IMR-90 (cell line): ENCODE measurements at regions not wholly inside any gene's neighbourhood (a gene's known extent, or its start where the extent isn't known, plus 50 kb on each side); places are given as distances from the start of the nearest gene placed in this dataset.

Experiments
- ATAC-seq: fragments of 200-7000 bp; cut with Tn5 transposase; 2 replicates; pipeline ENCODE4 v1.9.1; 2020; ENCODE audit warnings: low read depth, mild to moderate bottlenecking, moderate library complexity
- BruUV-seq: library from RNA; stranded (reverse); fragments of 400-500 nt; replicated peaks from 2 replicates; lab custom pipeline; 2021; lab: Mats Ljungman, UMichigan
- CTCF ChIA-PET: fragments of 300-600 bp; formaldehyde crosslinking; extraction: SDS; loops from one replicate; lab custom pipeline; 2021; ENCODE audit warnings: antibody characterized with exemption; lab: Yijun Ruan, JAX
- POLR2A ChIA-PET: fragments of 300-600 bp; sonication (Branson Sonifier 250); formaldehyde crosslinking; loops from one replicate; lab custom pipeline; 2022; ENCODE audit warnings: antibody characterized with exemption; ENCODE audit not compliant: unreplicated experiment; lab: Charles Lee
- DNase-seq: peaks from one replicate; pipeline ENCODE4 v3.0.0; 2013
- H2AFZ ChIP-seq: replicated peaks from 2 replicates; pipeline ENCODE3; 2013; ENCODE audit warnings: low read length, mild to moderate bottlenecking; ENCODE audit not compliant: poor library complexity
- H2AK5ac ChIP-seq: 2 replicates; pipeline ENCODE4 v1.6.1; 2013; ENCODE audit warnings: low read depth, low read length, inconsistent platforms
- H2AK9ac ChIP-seq: replicated peaks from 2 replicates; pipeline ENCODE3; 2013; ENCODE audit warnings: mild to moderate bottlenecking, low read depth, low read length, moderate library complexity; ENCODE audit not compliant: poor library complexity
- H2BK120ac ChIP-seq: 2 replicates; pipeline ENCODE4 v1.6.1; 2013; ENCODE audit warnings: low read depth, low read length, inconsistent platforms
- H2BK15ac ChIP-seq: 3 replicates; pipeline ENCODE4 v1.6.1; 2013; ENCODE audit warnings: low read depth, low read length, inconsistent platforms
- H2BK20ac ChIP-seq: 2 replicates; pipeline ENCODE4 v1.6.1; 2013; ENCODE audit warnings: low read depth, mild to moderate bottlenecking, inconsistent platforms, low read length, moderate library complexity
- H2BK5ac ChIP-seq: 2 replicates; pipeline ENCODE4 v1.6.1; 2013; ENCODE audit warnings: mild to moderate bottlenecking, low read depth, low read length, inconsistent platforms; ENCODE audit not compliant: poor library complexity, severe bottlenecking
- H3K14ac ChIP-seq: replicated peaks from 2 replicates; pipeline ENCODE4 v1.6.1; 2013; ENCODE audit warnings: low read depth, low read length, inconsistent platforms
- H3K18ac ChIP-seq: 2 replicates; pipeline ENCODE4 v1.6.1; 2013; ENCODE audit warnings: low read depth, low read length, control low read depth
- H3K23ac ChIP-seq: 2 replicates; pipeline ENCODE4 v1.6.1; 2013; ENCODE audit warnings: low read depth, low read length, inconsistent platforms
- H3K27ac ChIP-seq: 2 replicates; pipeline ENCODE4 v1.5.1; 2013; ENCODE audit warnings: mild to moderate bottlenecking, control low read depth, low read length; ENCODE audit not compliant: insufficient read depth
- H3K27me3 ChIP-seq: 2 replicates; pipeline ENCODE4 v1.6.1; 2013; ENCODE audit warnings: low read length; ENCODE audit not compliant: control insufficient read depth, insufficient read depth
- H3K36me3 ChIP-seq: 2 replicates; pipeline ENCODE4 v1.6.1; 2013; ENCODE audit warnings: low read length, mixed read lengths; ENCODE audit not compliant: control insufficient read depth, insufficient read depth
- H3K4ac ChIP-seq: 2 replicates; pipeline ENCODE4 v1.6.1; 2013; ENCODE audit warnings: low read depth, low read length, inconsistent platforms
- H3K4me1 ChIP-seq: 2 replicates; pipeline ENCODE4 v1.6.1; 2013; ENCODE audit warnings: low read length, mixed read lengths; ENCODE audit not compliant: control insufficient read depth, insufficient read depth
- H3K4me2 ChIP-seq: 2 replicates; pipeline ENCODE4 v1.6.1; 2013; ENCODE audit warnings: low read depth, mild to moderate bottlenecking, control low read depth, low read length, moderate library complexity
- H3K4me3 ChIP-seq: 2 replicates; pipeline ENCODE4 v1.5.1; 2013; ENCODE audit warnings: low read depth, mild to moderate bottlenecking, control low read depth, low read length, moderate library complexity; ENCODE audit not compliant: insufficient read depth
- H3K56ac ChIP-seq: 2 replicates; pipeline ENCODE4 v1.6.1; 2013; ENCODE audit warnings: low read length, inconsistent platforms; ENCODE audit not compliant: insufficient read depth; ENCODE audit errors: extremely low read depth
- H3K79me1 ChIP-seq, 2 experiments: 2 replicates each; pipeline ENCODE4 v1.6.1; 2013; ENCODE audit warnings: low read length in 2 of 2, inconsistent platforms in 1 of 2, low read depth in 1 of 2
- H3K9ac ChIP-seq: 2 replicates; pipeline ENCODE4 v1.6.1; 2013; ENCODE audit warnings: low read depth, low read length, control low read depth
- H3K9me1 ChIP-seq: 2 replicates; pipeline ENCODE4 v1.6.1; 2013; ENCODE audit warnings: low read length, inconsistent platforms; ENCODE audit not compliant: insufficient read depth
- H3K9me3 ChIP-seq: 2 replicates; pipeline ENCODE4 v1.6.1; 2013; ENCODE audit warnings: low read length; ENCODE audit not compliant: control insufficient read depth, insufficient read depth
- H4K20me1 ChIP-seq: 2 replicates; pipeline ENCODE4 v1.6.1; 2013; ENCODE audit warnings: low read length, inconsistent platforms; ENCODE audit not compliant: insufficient read depth
- H4K5ac ChIP-seq: 2 replicates; pipeline ENCODE4 v1.6.1; 2013; ENCODE audit warnings: mild to moderate bottlenecking, low read depth, low read length, control low read depth
- H4K8ac ChIP-seq, 2 experiments: 2 replicates each; pipeline ENCODE4 v1.6.1; 2013; ENCODE audit warnings: low read depth in 2 of 2, low read length in 2 of 2, control low read depth in 1 of 2, inconsistent platforms in 1 of 2
- H4K91ac ChIP-seq: 2 replicates; pipeline ENCODE4 v1.6.1; 2013; ENCODE audit warnings: low read depth, low read length, inconsistent platforms; ENCODE audit not compliant: insufficient read depth
- BHLHE40 ChIP-seq: fragments of 150-350 bp; IDR thresholded peaks from 2 replicates; pipeline ENCODE4 v1.6.1; 2016; ENCODE audit warnings: mild to moderate bottlenecking, low read depth, low read length
- CEBPB ChIP-seq: IDR thresholded peaks from 2 replicates; pipeline ENCODE4 v1.6.1; 2012; ENCODE audit warnings: low read depth, low read length, improper control_type of control experiment
- CHD1 ChIP-seq: IDR thresholded peaks from 2 replicates; pipeline ENCODE4 v1.6.1; 2012; ENCODE audit warnings: low read depth, low read length, improper control_type of control experiment
- FOS ChIP-seq: fragments of 150-350 bp; IDR thresholded peaks from 2 replicates; pipeline ENCODE4 v1.6.1; 2016; ENCODE audit warnings: low read depth, low read length
- MAFK ChIP-seq: IDR thresholded peaks from 2 replicates; pipeline ENCODE4 v1.6.1; 2012; ENCODE audit warnings: low read depth, low read length, improper control_type of control experiment
- MAZ ChIP-seq: IDR thresholded peaks from 2 replicates; pipeline ENCODE4 v1.6.1; 2012; ENCODE audit warnings: low read depth, mild to moderate bottlenecking, low read length, improper control_type of control experiment, moderate library complexity, borderline replicate concordance
- MXI1 ChIP-seq: IDR thresholded peaks from 2 replicates; pipeline ENCODE4 v1.6.1; 2012; ENCODE audit warnings: low read depth, mild to moderate bottlenecking, low read length, moderate library complexity, borderline replicate concordance
- NFE2L2 ChIP-seq: fragments of 150-350 bp; IDR thresholded peaks from 2 replicates; pipeline ENCODE4 v1.6.1; 2016; ENCODE audit warnings: low read depth, mild to moderate bottlenecking, low read length
- POLR2A ChIP-seq: IDR thresholded peaks from 2 replicates; pipeline ENCODE4 v1.6.1; 2012; ENCODE audit warnings: mild to moderate bottlenecking, low read depth, low read length
- RAD21 ChIP-seq: IDR thresholded peaks from 2 replicates; pipeline ENCODE4 v1.6.1; 2012; ENCODE audit warnings: low read length, improper control_type of control experiment
- RCOR1 ChIP-seq: IDR thresholded peaks from 2 replicates; pipeline ENCODE4 v1.6.1; 2012; ENCODE audit warnings: mild to moderate bottlenecking, low read length, improper control_type of control experiment; ENCODE audit not compliant: insufficient replicate concordance
- RFX5 ChIP-seq: IDR thresholded peaks from 2 replicates; pipeline ENCODE4 v1.8.0; 2012; ENCODE audit warnings: low read depth, mild to moderate bottlenecking, low read length, moderate library complexity
- SMC3 ChIP-seq: fragments of 150-350 bp; IDR thresholded peaks from 2 replicates; pipeline ENCODE4 v1.6.1; 2016; ENCODE audit warnings: low read depth, mild to moderate bottlenecking, antibody characterized with exemption, low read length, moderate library complexity
- WGBS, 2 experiments: methylation state at CpG; one replicate each; pipeline versions ENCODE4 v1.1.5 to v1.1.7; 2013; ENCODE audit warnings: missing lambda C conversion rate in 2 of 2; ENCODE audit not compliant: insufficient read length in 1 of 2; ENCODE audit errors: extremely low coverage in 2 of 2; 5-methylcytosine and 5-hydroxymethylcytosine counted together
- dilution Hi-C: fragments of 300-500 bp; cut with HindIII; formaldehyde crosslinking; loops from one replicate; pipeline ENCODE4 v1.14.3; 2018; ENCODE audit warnings: low sequenced_read_pairs; ENCODE audit not compliant: unreplicated experiment
- in situ Hi-C: fragments of 300-500 bp; cut with MboI; formaldehyde crosslinking; loops from 3 replicates; pipeline ENCODE4 v1.14.3; 2019; ENCODE audit warnings: low sequenced_read_pairs, inconsistent platforms, mixed read lengths
- intact Hi-C: fragments of 100-400 bp; cut with micrococcal nuclease; formaldehyde crosslinking; loops from 2 replicates; pipeline ENCODE4 v1.10.0; 2022
- TF ChIP-seq, protein P1 (sequence below): fragments of 150-350 bp; IDR thresholded peaks from 2 replicates; pipeline ENCODE4 v1.6.1; 2016; ENCODE audit warnings: low read depth, mild to moderate bottlenecking, low read length, moderate library complexity, borderline replicate concordance

DNA sequence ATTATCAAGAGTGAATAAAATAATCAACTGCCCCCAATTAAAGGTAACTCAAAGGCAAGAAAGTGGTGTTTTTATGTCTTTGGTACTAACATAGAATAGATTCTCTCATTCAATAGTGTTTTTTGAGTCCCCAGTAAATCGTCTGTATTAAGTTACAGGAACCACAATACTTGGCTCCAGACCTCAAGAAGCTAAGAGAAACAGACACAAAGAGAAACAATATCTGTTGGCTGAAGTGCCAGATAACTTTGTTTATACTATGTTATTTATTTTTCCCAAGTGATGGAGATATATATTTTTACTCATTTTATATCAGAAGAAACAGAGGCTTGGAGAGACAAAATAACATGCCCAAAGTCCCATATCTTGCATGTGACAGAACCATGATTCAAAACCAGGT lies 201.7 kb upstream of the HNRNPA3 start:
- H3K9me1 ChIP-seq = no peaks in the 10 kb centered on the region
- no TSS peak for BruUV-seq
- CTCF ChIA-PET = no interaction called here
- no peak for ATAC-seq
- no peak overlapping the region for H3K9ac ChIP-seq
- no peak overlapping the region for H4K8ac ChIP-seq
- H3K23ac ChIP-seq = no peak overlapping the region
- intact Hi-C loops (no loop called here), dilution Hi-C loops (no loop called here), in situ Hi-C loops (no loop called here)
- no peaks in the 10 kb centered on the region for H4K20me1 ChIP-seq
- TF ChIP-seq RAD21 (no peak), POLR2A (no peak), CHD1 (no peak), BHLHE40 (no peak), CEBPB (no peak), RCOR1 (no peak), NFE2L2 (no peak), SMC3 (no peak), FOS (no peak), MXI1 (no peak), MAZ (no peak), MAFK (no peak), RFX5 (no peak)
- TF ChIP-seq, protein P1, sequence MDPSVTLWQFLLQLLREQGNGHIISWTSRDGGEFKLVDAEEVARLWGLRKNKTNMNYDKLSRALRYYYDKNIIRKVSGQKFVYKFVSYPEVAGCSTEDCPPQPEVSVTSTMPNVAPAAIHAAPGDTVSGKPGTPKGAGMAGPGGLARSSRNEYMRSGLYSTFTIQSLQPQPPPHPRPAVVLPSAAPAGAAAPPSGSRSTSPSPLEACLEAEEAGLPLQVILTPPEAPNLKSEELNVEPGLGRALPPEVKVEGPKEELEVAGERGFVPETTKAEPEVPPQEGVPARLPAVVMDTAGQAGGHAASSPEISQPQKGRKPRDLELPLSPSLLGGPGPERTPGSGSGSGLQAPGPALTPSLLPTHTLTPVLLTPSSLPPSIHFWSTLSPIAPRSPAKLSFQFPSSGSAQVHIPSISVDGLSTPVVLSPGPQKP = no peak
- no peak overlapping the region for H3K4me2 ChIP-seq
- H3K4me3 ChIP-seq = no peak overlapping the region
- H3K4ac ChIP-seq = no peak overlapping the region
- no peaks in the 10 kb centered on the region for H3K9me3 ChIP-seq
- no peak overlapping the region for H2BK15ac ChIP-seq
- H3K18ac ChIP-seq = no peak overlapping the region
- H3K27ac ChIP-seq = no peak overlapping the region
- no peak overlapping the region for H2AK9ac ChIP-seq
- DNase-seq = no peak
- no peak overlapping the region for H2AFZ ChIP-seq
- H2BK5ac ChIP-seq = no peak overlapping the region
- no peak overlapping the region for H2AK5ac ChIP-seq
- H3K79me1 ChIP-seq = no peaks in the 10 kb centered on the region
- H4K5ac ChIP-seq = no peak overlapping the region
- H2BK20ac ChIP-seq = no peak overlapping the region
- H3K4me1 ChIP-seq = no peaks in the 10 kb centered on the region
- no peak overlapping the region for H3K14ac ChIP-seq
- WGBS, 2 experiments = no CpG with 5 or more reads among the region's 1 CpG
- H4K91ac ChIP-seq = no peak overlapping the region
- H3K36me3 ChIP-seq = no peaks in the 10 kb centered on the region
- POLR2A ChIA-PET = no interaction called here
- H3K27me3 ChIP-seq = no peaks in the 10 kb centered on the region
- H2BK120ac ChIP-seq = no peak overlapping the region
- H3K56ac ChIP-seq = no peak overlapping the region
